Astrocyte (in vitro differentiated cells and primary cell): ENCODE measurements at regions not wholly inside any gene's neighbourhood (a gene's known extent, or its start where the extent isn't known, plus 50 kb on each side); places are given as distances from the start of the nearest gene placed in this dataset.

Experiments used
- DNase-seq: peaks from one replicate; pipeline ENCODE4 v3.0.0-alpha.2; 2010; ENCODE audit warnings: low read depth
- FAIRE-seq: peaks from 2 replicates; lab custom pipeline; 2011; peaks lifted over from hg19 to GRCh38; lab: Jason Lieb, UNC
- H2AFZ ChIP-seq: 2 replicates; pipeline ENCODE4 v1.6.0; 2012; ENCODE audit warnings: low read depth, low read length, inconsistent platforms
- H3K27ac ChIP-seq: 2 replicates; pipeline ENCODE4 v1.5.1; 2011; ENCODE audit warnings: low read depth, low read length, inconsistent platforms
- H3K27me3 ChIP-seq: 2 replicates; pipeline ENCODE4 v1.6.0; 2011; ENCODE audit warnings: low read length, inconsistent platforms; ENCODE audit not compliant: insufficient read depth
- H3K36me3 ChIP-seq: 2 replicates; pipeline ENCODE4 v1.5.1; 2011; ENCODE audit warnings: low read length, inconsistent platforms; ENCODE audit not compliant: insufficient read depth
- H3K4me1 ChIP-seq: 2 replicates; pipeline ENCODE4 v1.5.1; 2011; ENCODE audit warnings: low read length, inconsistent platforms; ENCODE audit not compliant: insufficient read depth
- H3K4me2 ChIP-seq: 2 replicates; pipeline ENCODE4 v1.6.0; 2012; ENCODE audit warnings: low read length, inconsistent platforms
- H3K4me3 ChIP-seq: 2 replicates; pipeline ENCODE4 v1.5.1; 2011; ENCODE audit warnings: low read depth, mild to moderate bottlenecking, low read length, inconsistent platforms; ENCODE audit not compliant: insufficient read depth
- H3K79me2 ChIP-seq: 2 replicates; pipeline ENCODE4 v1.6.0; 2012; ENCODE audit warnings: mild to moderate bottlenecking, low read length, inconsistent platforms; ENCODE audit not compliant: insufficient read depth
- H3K9ac ChIP-seq: 2 replicates; pipeline ENCODE4 v1.6.0; 2012; ENCODE audit warnings: mild to moderate bottlenecking, low read length, inconsistent platforms
- H3K9me3 ChIP-seq: 2 replicates; pipeline ENCODE4 v1.5.1; 2012; ENCODE audit warnings: low read depth, mild to moderate bottlenecking, low read length, inconsistent platforms; ENCODE audit not compliant: insufficient read depth
- H4K20me1 ChIP-seq: 2 replicates; pipeline ENCODE4 v1.6.0; 2012; ENCODE audit warnings: low read length, inconsistent platforms; ENCODE audit not compliant: insufficient read depth
- H3K27ac Mint-ChIP-seq: one replicate; pipeline ENCODE4 v1.8.0; 2021; ENCODE audit warnings: mild to moderate bottlenecking, mixed read lengths; ENCODE audit not compliant: unreplicated experiment
- H3K27me3 Mint-ChIP-seq: one replicate; pipeline ENCODE4 v1.8.0; 2021; ENCODE audit warnings: low read depth, mixed read lengths; ENCODE audit not compliant: unreplicated experiment
- H3K36me3 Mint-ChIP-seq: one replicate; pipeline ENCODE4 v1.8.0; 2021; ENCODE audit warnings: low read depth, mixed read lengths; ENCODE audit not compliant: unreplicated experiment
- H3K4me1 Mint-ChIP-seq: one replicate; pipeline ENCODE4 v1.8.0; 2021; ENCODE audit warnings: low read depth, mixed read lengths; ENCODE audit not compliant: unreplicated experiment
- H3K4me3 Mint-ChIP-seq: one replicate; pipeline ENCODE4 v1.8.0; 2021; ENCODE audit warnings: mild to moderate bottlenecking, moderate library complexity, mixed read lengths; ENCODE audit not compliant: unreplicated experiment
- H3K9me3 Mint-ChIP-seq: one replicate; pipeline ENCODE4 v1.8.0; 2021; ENCODE audit warnings: mild to moderate bottlenecking, mixed read lengths; ENCODE audit not compliant: unreplicated experiment
- EZH2 ChIP-seq: IDR thresholded peaks from 2 replicates; pipeline ENCODE4 v1.6.1; 2012; ENCODE audit warnings: mild to moderate bottlenecking, low read length, inconsistent platforms; ENCODE audit not compliant: insufficient read depth
- TF ChIP-seq, protein P1 (sequence below): IDR thresholded peaks from 2 replicates; pipeline ENCODE4 v1.5.1; 2011; ENCODE audit warnings: low read depth, mild to moderate bottlenecking, inconsistent platforms, low read length, moderate library complexity; ENCODE audit not compliant: insufficient read depth

DNA sequence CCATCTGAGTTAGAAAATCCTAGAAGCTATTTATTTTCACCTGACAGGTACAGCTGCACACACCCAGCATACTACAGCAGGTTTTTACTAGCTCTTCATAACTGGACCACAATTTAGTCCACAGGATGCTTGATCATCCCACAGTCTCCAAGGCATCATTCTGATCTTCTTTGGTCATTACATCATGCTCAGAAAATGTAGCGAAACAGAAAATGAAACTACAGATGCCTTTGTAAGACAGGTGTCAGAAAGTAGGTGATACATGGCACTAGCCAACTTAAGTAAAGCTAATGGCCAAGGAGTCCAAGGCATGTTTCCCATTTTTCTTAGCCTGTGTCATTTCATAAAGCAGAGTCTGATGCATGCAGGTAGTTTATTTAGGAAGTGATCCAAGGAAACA is 102.3 kb downstream of the HTR1B start:
- no peaks in the 10 kb centered on the region for H3K36me3 ChIP-seq

DNA sequence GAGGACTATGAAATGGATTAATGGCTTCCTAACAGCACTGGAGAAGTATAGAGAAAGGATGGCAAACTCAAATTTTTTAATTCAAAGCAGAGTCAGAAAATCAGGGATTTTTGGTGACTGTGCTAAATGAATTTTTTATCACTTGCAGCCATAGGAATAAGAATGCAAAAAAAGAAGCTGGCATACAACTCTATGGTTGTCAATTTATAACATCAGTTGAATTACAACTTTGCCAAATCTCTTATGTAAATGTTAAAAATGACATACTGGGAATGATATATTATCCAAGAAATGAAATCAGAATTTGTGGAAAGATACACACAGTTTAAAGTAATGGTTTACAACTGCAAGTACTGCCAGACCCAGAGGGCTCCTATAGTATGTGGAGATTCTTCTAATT is 106.5 kb downstream of the HTR1B start:
- no peak for TF ChIP-seq EZH2
- TF ChIP-seq, protein P1, sequence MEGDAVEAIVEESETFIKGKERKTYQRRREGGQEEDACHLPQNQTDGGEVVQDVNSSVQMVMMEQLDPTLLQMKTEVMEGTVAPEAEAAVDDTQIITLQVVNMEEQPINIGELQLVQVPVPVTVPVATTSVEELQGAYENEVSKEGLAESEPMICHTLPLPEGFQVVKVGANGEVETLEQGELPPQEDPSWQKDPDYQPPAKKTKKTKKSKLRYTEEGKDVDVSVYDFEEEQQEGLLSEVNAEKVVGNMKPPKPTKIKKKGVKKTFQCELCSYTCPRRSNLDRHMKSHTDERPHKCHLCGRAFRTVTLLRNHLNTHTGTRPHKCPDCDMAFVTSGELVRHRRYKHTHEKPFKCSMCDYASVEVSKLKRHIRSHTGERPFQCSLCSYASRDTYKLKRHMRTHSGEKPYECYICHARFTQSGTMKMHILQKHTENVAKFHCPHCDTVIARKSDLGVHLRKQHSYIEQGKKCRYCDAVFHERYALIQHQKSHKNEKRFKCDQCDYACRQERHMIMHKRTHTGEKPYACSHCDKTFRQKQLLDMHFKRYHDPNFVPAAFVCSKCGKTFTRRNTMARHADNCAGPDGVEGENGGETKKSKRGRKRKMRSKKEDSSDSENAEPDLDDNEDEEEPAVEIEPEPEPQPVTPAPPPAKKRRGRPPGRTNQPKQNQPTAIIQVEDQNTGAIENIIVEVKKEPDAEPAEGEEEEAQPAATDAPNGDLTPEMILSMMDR, result no peak
- Histone ChIP-seq H3K27ac (no peak overlapping the region), H3K79me2 (no peaks in the 10 kb centered on the region), H3K4me3 (no peak overlapping the region), H3K9ac (no peak overlapping the region), H3K9me3 (no peaks in the 10 kb centered on the region), H4K20me1 (no peaks in the 10 kb centered on the region), H2AFZ (no peak overlapping the region), H3K4me1 (no peaks in the 10 kb centered on the region), H3K36me3 (no peaks in the 10 kb centered on the region), H3K27me3 (no peaks in the 10 kb centered on the region), H3K4me2 (no peak overlapping the region)
- Mint-ChIP-seq H3K27ac (no peak overlapping the region), H3K4me1 (peaks cover 3% of the 10 kb centered on the region), H3K4me3 (no peak overlapping the region), H3K36me3 (peaks cover 10% of the 10 kb centered on the region), H3K9me3 (no peaks in the 10 kb centered on the region), H3K27me3 (no peaks in the 10 kb centered on the region)
- FAIRE-seq (no peak), DNase-seq (no peak)

More for the DNA sequence above, 102.3 kb downstream of the HTR1B start:
- H3K27me3 ChIP-seq, result no peaks in the 10 kb centered on the region
- no peak overlapping the region for H3K4me3 ChIP-seq
- no peak overlapping the region for H3K27ac ChIP-seq
- Mint-ChIP-seq H3K27me3 (no peaks in the 10 kb centered on the region), H3K36me3 (peaks cover 17% of the 10 kb centered on the region), H3K9me3 (peaks cover 3% of the 10 kb centered on the region), H3K4me3 (no peak overlapping the region), H3K27ac (no peak overlapping the region), H3K4me1 (peaks cover 3% of the 10 kb centered on the region)
- FAIRE-seq, result no peak
- no peaks in the 10 kb centered on the region for H4K20me1 ChIP-seq
- no peaks in the 10 kb centered on the region for H3K4me1 ChIP-seq
- H3K9ac ChIP-seq, result no peak overlapping the region
- no peaks in the 10 kb centered on the region for H3K9me3 ChIP-seq
- H3K4me2 ChIP-seq, result no peak overlapping the region
- no peak for DNase-seq
- TF ChIP-seq, protein P1, result no peak
- TF ChIP-seq EZH2, result no peak
- no peaks in the 10 kb centered on the region for H3K79me2 ChIP-seq
- no peak overlapping the region for H2AFZ ChIP-seq

DNA sequence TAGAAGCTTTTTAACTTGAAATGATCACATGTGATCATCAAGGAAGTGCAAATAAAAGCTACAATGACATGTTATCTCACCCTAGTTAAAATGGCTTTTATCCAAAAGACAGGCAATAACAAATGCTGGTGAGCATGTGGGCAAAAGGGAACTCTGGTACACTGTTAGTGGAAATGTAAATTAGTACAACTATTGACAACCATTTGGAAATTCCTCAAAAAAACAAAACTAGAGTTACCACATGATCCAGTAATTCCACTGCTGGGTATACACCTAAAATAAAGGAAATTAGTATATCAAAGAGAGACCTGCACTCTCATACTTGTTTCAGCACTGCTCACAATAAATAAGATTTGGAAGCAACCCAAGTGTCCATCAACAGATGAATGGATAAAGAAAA is 108.7 kb downstream of the HTR1B start:
- no peak for DNase-seq
- TF ChIP-seq, protein P1, result no peak
- no peak for TF ChIP-seq EZH2

More for the DNA sequence above, 108.7 kb downstream of the HTR1B start:
- H3K79me2 ChIP-seq, result no peaks in the 10 kb centered on the region
- H3K9ac ChIP-seq, result no peak overlapping the region
- H3K4me1 Mint-ChIP-seq, result no peaks in the 10 kb centered on the region
- H3K27ac Mint-ChIP-seq, result no peak overlapping the region
- no peak overlapping the region for H3K4me3 ChIP-seq
- no peaks in the 10 kb centered on the region for H3K27me3 Mint-ChIP-seq
- H4K20me1 ChIP-seq, result no peaks in the 10 kb centered on the region
- peaks cover 8% of the 10 kb centered on the region for H3K36me3 Mint-ChIP-seq
- H3K27me3 ChIP-seq, result no peaks in the 10 kb centered on the region
- no peak for FAIRE-seq
- H3K27ac ChIP-seq, result no peak overlapping the region
- no peak overlapping the region for H3K4me3 Mint-ChIP-seq
- H3K9me3 Mint-ChIP-seq, result no peaks in the 10 kb centered on the region
- H2AFZ ChIP-seq, result no peak overlapping the region
- no peaks in the 10 kb centered on the region for H3K4me1 ChIP-seq
- H3K4me2 ChIP-seq, result no peak overlapping the region
- no peaks in the 10 kb centered on the region for H3K36me3 ChIP-seq
- no peaks in the 10 kb centered on the region for H3K9me3 ChIP-seq
